DMS53 (cell line): ENCODE measurements at regions not wholly inside any gene's neighbourhood (a gene's known extent, or its start where the extent isn't known, plus 50 kb on each side); places are given as distances from the start of the nearest gene placed in this dataset.
A peak's percentile ranks its signal among the peaks of the same experiment; 100 is the strongest.

Experiments
- DNase-seq: peaks from one replicate; lab custom pipeline; 2025; lab: John Stamatoyannopoulos, UW

- DNase-seq: no peak
These were observed 111.3 kb upstream of the PRR20G start for GRCh38 chr3:127399154-127399553.

- no peak for DNase-seq
These were observed 108.6 kb upstream of the PRR20G start for GRCh38 chr3:127396473-127396872.

GRCh38 chr3:127395663-127396355 is 108.0 kb upstream of the PRR20G start:
- DNase-seq: no peak

GRCh38 chr3:127394984-127395662 is 107.3 kb upstream of the PRR20G start:
- no peak for DNase-seq

GRCh38 chr3:127394031-127394430 is 106.2 kb upstream of the PRR20G start:
- no peak for DNase-seq

GRCh38 chr3:127393131-127393820 is 105.4 kb upstream of the PRR20G start:
- DNase-seq: no peak

- DNase-seq: no peak
These were observed 104.3 kb upstream of the PRR20G start for GRCh38 chr3:127392156-127392490.

GRCh38 chr3:127391436-127392155 is 103.8 kb upstream of the PRR20G start:
- no peak for DNase-seq

- DNase-seq: no peak
These were observed 102.6 kb upstream of the PRR20G start for GRCh38 chr3:127390365-127391025.

GRCh38 chr3:127389913-127390312 is 102.1 kb upstream of the PRR20G start:
- DNase-seq: no peak

GRCh38 chr3:127389420-127389819 is 101.6 kb upstream of the PRR20G start:
- DNase-seq: peak; percentile 7

- no peak for DNase-seq
These were observed 100.6 kb upstream of the PRR20G start for GRCh38 chr3:127388427-127388826.

GRCh38 chr3:127387556-127388153 is 99.8 kb upstream of the PRR20G start:
- DNase-seq: no peak

GRCh38 chr3:127387119-127387518 is 99.3 kb upstream of the PRR20G start:
- DNase-seq: no peak

GRCh38 chr3:127386490-127386889 is 98.6 kb upstream of the PRR20G start:
- no peak for DNase-seq

GRCh38 chr3:127385540-127385870 is 97.7 kb upstream of the PRR20G start:
- no peak for DNase-seq

- DNase-seq: no peak
These were observed 97.1 kb upstream of the PRR20G start for GRCh38 chr3:127384717-127385539.

- DNase-seq: no peak
These were observed 95.9 kb upstream of the PRR20G start for GRCh38 chr3:127383656-127384179.

- DNase-seq: no peak
These were observed 90.2 kb upstream of the PRR20G start for GRCh38 chr3:127377801-127378655.
